Gastrocnemius medialis (tissue), 4 donors: ENCODE measurements at regions not wholly inside any gene's neighbourhood (a gene's known extent, or its start where the extent isn't known, plus 50 kb on each side); places are given as distances from the start of the nearest gene placed in this dataset.

Experiments used
- CTCF ChIP-seq, 5 experiments: fragments of 450-650 bp in 3 of 5; fragments of 200-600 bp in 2 of 5; sonication (generic) in 2 of 5; IDR thresholded peaks in 4 of 5; conservative IDR thresholded peaks in 1 of 5; 1 replicate in 4 of 5; 2 replicates in 1 of 5; pipeline ENCODE4 v1.5.1; 2016 to 2019; ENCODE audit warnings: antibody characterized with exemption in 5 of 5, mild to moderate bottlenecking in 3 of 5, moderate library complexity in 3 of 5
- POLR2A ChIP-seq, 2 donors: fragments of 450-650 bp; IDR thresholded peaks; one replicate each; pipeline ENCODE4 v1.6.1; 2017; ENCODE audit warnings: antibody characterized with exemption in 2 of 2, mild to moderate bottlenecking in 2 of 2, moderate library complexity in 2 of 2

GRCh38 chr18:73839441-73839840 is 308.2 kb downstream of the FBXO15 start:
- no peak for TF ChIP-seq POLR2A (IDR thresholded peaks at IDR 0.05)
- no peak for TF ChIP-seq CTCF (IDR thresholded peaks at IDR 0.05 in 4 of 5, conservative IDR thresholded peaks at IDR 0.05 in 1 of 5)
